ENCODE measurements at regions not wholly inside any gene's neighbourhood (a gene's known extent, or its start where the extent isn't known, plus 50 kb on each side); places are given as distances from the start of the nearest gene placed in this dataset.
"Not testable (repeated sequence)": the region's sequence is repeated elsewhere in the genome, so short reads cannot be mapped to it uniquely, and the experiment has no call there.

DNA sequence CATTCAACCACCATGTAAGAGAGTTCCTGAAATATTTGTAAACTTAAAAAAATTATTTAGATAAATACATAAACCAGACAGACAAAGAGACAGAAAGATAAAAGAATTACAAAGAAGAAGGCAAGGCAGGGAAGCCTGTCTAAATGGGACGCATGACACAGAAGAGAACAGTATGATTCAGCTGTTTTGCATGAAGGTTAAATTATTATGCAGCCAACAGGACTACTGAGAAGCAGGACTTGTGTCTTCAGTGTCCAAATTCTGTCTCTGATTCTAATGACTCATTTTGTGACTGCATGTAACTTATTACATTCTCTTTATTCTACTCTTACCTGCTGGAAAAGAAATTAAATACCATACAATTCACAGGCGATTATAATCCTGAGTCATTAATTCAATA, 340.4 kb upstream of the KCNMB2 start:
- no peak for ATAC-seq (replicated peaks in 1 of 2)
- Mint-ChIP-seq H3K36me3 (ENCODE audit: insufficient read depth in 2 of 2) (no peaks in the 10 kb centered on the region), H3K4me1 (ENCODE audit: low read depth) (no peaks in the 10 kb centered on the region)

GRCh38 chr3:178198329-178198728, 337.9 kb upstream of the KCNMB2 start:
- Mint-ChIP-seq H3K27ac (no peak overlapping the region), H3K27me3 (ENCODE audit: low read depth) (no peaks in the 10 kb centered on the region)

More for the DNA sequence above, 340.4 kb upstream of the KCNMB2 start:
- Mint-ChIP-seq H3K27ac (no peak overlapping the region), H3K9me3 (no peaks in the 10 kb centered on the region), H3K27me3 (ENCODE audit: low read depth) (no peaks in the 10 kb centered on the region), H3K4me3 (no peak overlapping the region)
- no peak for DNase-seq

DNA sequence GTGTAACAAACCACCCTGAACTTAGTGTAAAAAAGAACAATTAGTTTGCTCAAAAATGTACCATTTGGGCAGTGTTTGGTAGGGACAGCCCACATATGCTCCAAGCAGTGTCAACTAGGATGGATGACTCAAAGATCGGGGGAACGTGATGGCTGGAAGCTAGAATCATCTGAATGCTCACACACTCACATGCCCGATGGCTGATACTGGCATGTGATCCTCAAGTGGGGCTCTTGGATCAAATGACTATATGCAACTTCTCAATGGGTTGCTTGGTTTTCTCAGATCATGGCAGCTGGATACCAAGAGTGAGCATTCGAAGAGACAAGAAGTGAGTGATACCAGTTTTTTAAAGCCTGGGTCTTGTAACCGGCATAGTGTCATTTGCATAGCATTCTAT, 335.9 kb upstream of the KCNMB2 start:
- Mint-ChIP-seq H3K9me3 (no peaks in the 10 kb centered on the region), H3K4me1 (ENCODE audit: low read depth) (no peaks in the 10 kb centered on the region), H3K36me3 (ENCODE audit: insufficient read depth in 2 of 2) (no peaks in the 10 kb centered on the region), H3K4me3 (no peak overlapping the region), H3K27ac (no peak overlapping the region), H3K27me3 (ENCODE audit: low read depth) (no peaks in the 10 kb centered on the region)
- no peak for ATAC-seq (replicated peaks in 1 of 2)
- no peak for DNase-seq

More at GRCh38 chr3:178198329-178198728, 337.9 kb upstream of the KCNMB2 start:
- DNase-seq, result no peak
- Mint-ChIP-seq H3K4me3 (no peak overlapping the region), H3K36me3 (ENCODE audit: insufficient read depth in 2 of 2) (no peaks in the 10 kb centered on the region), H3K9me3 (no peaks in the 10 kb centered on the region), H3K4me1 (ENCODE audit: low read depth) (no peaks in the 10 kb centered on the region)
- no peak for ATAC-seq (replicated peaks in 1 of 2)

GRCh38 chr3:178201714-178202113, 334.5 kb upstream of the KCNMB2 start:
- Mint-ChIP-seq H3K27ac (no peak overlapping the region), H3K4me1 (ENCODE audit: low read depth) (no peaks in the 10 kb centered on the region), H3K4me3 (no peak overlapping the region), H3K27me3 (ENCODE audit: low read depth) (no peaks in the 10 kb centered on the region), H3K36me3 (ENCODE audit: insufficient read depth in 2 of 2) (no peaks in the 10 kb centered on the region), H3K9me3 (no peaks in the 10 kb centered on the region)
- ATAC-seq (replicated peaks in 1 of 2) (no peak), DNase-seq (no peak)

DNA sequence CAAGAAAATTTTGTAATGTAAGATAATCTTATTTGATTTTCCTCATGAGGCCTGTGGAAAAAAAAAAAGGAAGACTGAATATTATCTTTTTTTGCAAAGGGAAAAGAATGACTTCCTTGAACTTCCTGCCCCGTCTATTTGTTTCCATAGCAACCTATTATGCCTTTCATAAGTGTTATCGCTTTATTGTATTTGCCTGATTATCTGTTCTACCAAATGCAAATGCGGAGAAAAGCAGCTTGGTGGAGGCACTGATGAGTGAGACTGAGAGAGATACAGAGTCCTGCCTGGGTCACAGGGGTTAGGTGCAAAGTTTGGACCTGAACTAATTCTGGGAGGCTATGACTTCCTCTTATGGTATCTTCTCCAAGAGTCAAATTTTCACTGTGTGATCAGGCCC, 334.0 kb upstream of the KCNMB2 start:
- Mint-ChIP-seq H3K4me3 (no peak overlapping the region), H3K4me1 (ENCODE audit: low read depth) (no peaks in the 10 kb centered on the region), H3K27me3 (ENCODE audit: low read depth) (no peaks in the 10 kb centered on the region), H3K9me3 (no peaks in the 10 kb centered on the region), H3K27ac (no peak overlapping the region), H3K36me3 (ENCODE audit: insufficient read depth in 2 of 2) (no peaks in the 10 kb centered on the region)
- ATAC-seq (replicated peaks in 1 of 2) (no peak), DNase-seq (no peak)

DNA sequence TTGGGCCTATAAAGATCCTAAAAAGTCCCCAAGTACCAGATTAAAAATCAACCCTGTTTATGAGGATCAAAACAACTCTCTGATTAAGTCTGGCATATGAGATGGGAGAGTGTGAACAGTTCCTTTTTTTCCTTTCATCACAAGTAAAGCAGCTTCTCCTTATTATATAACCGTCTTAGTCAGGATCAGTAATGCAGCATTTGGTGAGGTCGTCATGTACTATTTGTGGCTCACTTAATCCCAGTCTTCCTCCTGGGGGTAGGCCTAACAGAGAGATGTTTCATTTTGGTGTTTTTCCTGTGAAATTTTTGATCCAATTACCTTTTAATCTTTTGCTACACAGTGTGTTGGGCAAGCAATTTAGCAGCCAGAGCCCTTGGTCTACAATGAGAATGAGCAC, 333.1 kb upstream of the KCNMB2 start:
- ATAC-seq (replicated peaks in 1 of 2), result no peak
- Mint-ChIP-seq H3K27me3 (ENCODE audit: low read depth) (no peaks in the 10 kb centered on the region), H3K9me3 (no peaks in the 10 kb centered on the region), H3K27ac (no peak overlapping the region), H3K4me3 (no peak overlapping the region), H3K4me1 (ENCODE audit: low read depth) (no peaks in the 10 kb centered on the region), H3K36me3 (ENCODE audit: insufficient read depth in 2 of 2) (no peaks in the 10 kb centered on the region)
- DNase-seq, result no peak

- ATAC-seq (replicated peaks in 1 of 2), result no peak
- no peak overlapping the region for H3K4me3 Mint-ChIP-seq
- H3K9me3 Mint-ChIP-seq, result no peaks in the 10 kb centered on the region
- no peaks in the 10 kb centered on the region for H3K27me3 Mint-ChIP-seq (ENCODE audit: low read depth)
- no peaks in the 10 kb centered on the region for H3K4me1 Mint-ChIP-seq (ENCODE audit: low read depth)
- DNase-seq, result no peak
- H3K27ac Mint-ChIP-seq, result no peak overlapping the region
- no peaks in the 10 kb centered on the region for H3K36me3 Mint-ChIP-seq (ENCODE audit: insufficient read depth in 2 of 2)
Observed at GRCh38 chr3:178203650-178204049, 332.6 kb upstream of the KCNMB2 start.

DNA sequence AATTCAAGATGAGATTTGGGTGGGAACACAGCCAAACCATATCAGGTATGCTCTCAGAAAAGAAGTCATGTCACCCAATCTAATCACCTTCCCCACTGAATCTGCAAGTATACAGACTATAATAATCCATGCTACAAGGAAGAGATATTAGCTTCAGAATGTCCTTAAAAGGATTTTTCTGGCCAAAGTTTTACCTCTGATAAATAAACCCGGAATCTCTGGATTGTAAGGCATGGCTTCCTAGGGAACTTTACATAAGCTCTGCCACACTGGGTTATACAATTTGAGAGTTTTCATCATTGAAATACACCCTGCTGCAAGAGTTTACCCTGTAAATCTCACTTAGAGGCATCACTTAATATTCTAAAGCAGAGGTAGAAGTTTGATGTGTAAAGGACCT, 330.5 kb upstream of the KCNMB2 start:
- H3K9me3 Mint-ChIP-seq, result no peaks in the 10 kb centered on the region
- ATAC-seq (replicated peaks in 1 of 2), result no peak
- H3K36me3 Mint-ChIP-seq (ENCODE audit: insufficient read depth in 2 of 2), result no peaks in the 10 kb centered on the region
- H3K4me3 Mint-ChIP-seq, result no peak overlapping the region
- H3K27me3 Mint-ChIP-seq (ENCODE audit: low read depth), result no peaks in the 10 kb centered on the region
- DNase-seq, result no peak
- H3K27ac Mint-ChIP-seq, result no peak overlapping the region
- H3K4me1 Mint-ChIP-seq (ENCODE audit: low read depth), result no peaks in the 10 kb centered on the region

DNA sequence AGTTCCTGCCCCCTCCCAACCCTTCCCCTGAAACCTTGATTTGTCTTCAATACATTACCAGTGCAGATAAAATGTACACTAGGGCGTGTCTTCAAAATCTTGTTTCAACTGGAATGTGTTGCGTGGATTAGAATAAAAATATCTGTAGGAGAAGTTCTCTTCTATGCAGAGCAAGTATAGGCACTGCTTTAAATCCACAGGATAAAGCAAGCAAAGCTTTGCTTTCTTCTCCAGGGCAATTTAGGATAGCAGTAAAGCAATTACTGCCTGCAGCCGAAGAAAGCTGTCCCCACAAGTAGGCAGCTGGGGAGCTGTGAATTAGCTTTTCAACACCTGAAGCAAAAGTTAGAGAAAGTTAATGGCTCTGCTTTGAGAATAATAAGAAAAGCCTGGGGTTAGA, 329.7 kb upstream of the KCNMB2 start:
- Mint-ChIP-seq H3K9me3 (no peaks in the 10 kb centered on the region), H3K36me3 (ENCODE audit: insufficient read depth in 2 of 2) (no peaks in the 10 kb centered on the region), H3K4me3 (no peak overlapping the region), H3K4me1 (ENCODE audit: low read depth) (no peaks in the 10 kb centered on the region), H3K27me3 (ENCODE audit: low read depth) (no peaks in the 10 kb centered on the region), H3K27ac (no peak overlapping the region)
- no peak for ATAC-seq (replicated peaks in 1 of 2)
- DNase-seq, result no peak

GRCh38 chr3:178207161-178207560, 329.1 kb upstream of the KCNMB2 start:
- H3K9me3 Mint-ChIP-seq; H3K4me3 Mint-ChIP-seq; H3K4me1 Mint-ChIP-seq (ENCODE audit: low read depth); H3K36me3 Mint-ChIP-seq (ENCODE audit: insufficient read depth in 2 of 2); H3K27me3 Mint-ChIP-seq (ENCODE audit: low read depth); H3K27ac Mint-ChIP-seq; ATAC-seq (replicated peaks in 1 of 2); DNase-seq: not testable (repeated sequence)

DNA sequence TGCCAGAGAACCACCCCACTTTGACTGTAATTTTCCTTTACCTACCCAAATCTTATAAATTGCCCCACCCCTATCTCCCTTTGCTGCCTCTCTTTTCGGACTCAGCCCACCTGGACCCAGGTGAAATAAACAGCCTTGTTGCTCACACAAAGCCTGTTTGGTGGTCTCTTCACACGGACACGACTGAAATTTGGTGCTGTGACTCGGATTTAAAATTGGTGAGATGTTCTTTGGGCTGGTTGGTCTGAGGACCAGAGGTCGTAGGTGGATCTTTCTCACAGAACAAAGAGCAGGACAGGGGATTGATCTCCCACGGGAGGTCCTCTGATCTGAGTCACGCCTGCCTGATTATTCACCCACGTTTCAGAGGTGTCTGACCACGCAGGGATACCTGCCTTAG, 328.6 kb upstream of the KCNMB2 start:
- not testable (repeated sequence) for H3K4me1 Mint-ChIP-seq (ENCODE audit: low read depth); DNase-seq; H3K27ac Mint-ChIP-seq; H3K36me3 Mint-ChIP-seq (ENCODE audit: insufficient read depth in 2 of 2); H3K9me3 Mint-ChIP-seq; ATAC-seq (replicated peaks in 1 of 2); H3K27me3 Mint-ChIP-seq (ENCODE audit: low read depth); H3K4me3 Mint-ChIP-seq

- H3K4me1 Mint-ChIP-seq (ENCODE audit: low read depth); ATAC-seq (replicated peaks in 1 of 2); H3K36me3 Mint-ChIP-seq (ENCODE audit: insufficient read depth in 2 of 2); H3K9me3 Mint-ChIP-seq; DNase-seq; H3K27ac Mint-ChIP-seq; H3K27me3 Mint-ChIP-seq (ENCODE audit: low read depth); H3K4me3 Mint-ChIP-seq: not testable (repeated sequence)
Observed at GRCh38 chr3:178209116-178209515, 327.1 kb upstream of the KCNMB2 start.

- ATAC-seq (replicated peaks in 1 of 2); H3K27me3 Mint-ChIP-seq (ENCODE audit: low read depth): not testable (repeated sequence)
Observed at GRCh38 chr3:178209618-178210017, 326.6 kb upstream of the KCNMB2 start.

DNA sequence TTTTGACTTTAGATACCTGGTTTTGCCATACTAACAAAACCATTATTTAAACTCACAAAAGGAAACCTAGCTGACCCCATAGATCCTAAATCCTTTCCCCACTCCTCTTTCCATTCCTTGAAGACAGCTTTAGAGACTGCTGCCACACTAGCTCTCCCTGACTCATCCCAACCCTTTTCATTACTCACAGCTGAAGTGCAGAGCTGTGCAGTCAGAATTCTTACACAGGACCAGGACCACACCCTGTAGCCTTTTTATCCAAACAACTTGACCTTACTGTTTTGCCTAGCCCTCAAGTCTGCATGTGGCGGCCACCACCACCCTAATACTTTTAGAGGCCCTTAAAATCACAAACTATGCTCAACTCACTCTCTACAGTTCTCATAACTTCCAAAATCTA, 325.1 kb upstream of the KCNMB2 start:
- not testable (repeated sequence) for H3K4me3 Mint-ChIP-seq; ATAC-seq (replicated peaks in 1 of 2); H3K36me3 Mint-ChIP-seq (ENCODE audit: insufficient read depth in 2 of 2); H3K27ac Mint-ChIP-seq; H3K4me1 Mint-ChIP-seq (ENCODE audit: low read depth); DNase-seq; H3K9me3 Mint-ChIP-seq; H3K27me3 Mint-ChIP-seq (ENCODE audit: low read depth)

More at GRCh38 chr3:178209618-178210017, 326.6 kb upstream of the KCNMB2 start:
- not testable (repeated sequence) for H3K27ac Mint-ChIP-seq; H3K4me3 Mint-ChIP-seq; H3K4me1 Mint-ChIP-seq (ENCODE audit: low read depth); H3K36me3 Mint-ChIP-seq (ENCODE audit: insufficient read depth in 2 of 2); H3K9me3 Mint-ChIP-seq; DNase-seq

All from activated T-cell treated with anti-CD3 and anti-CD28 coated beads, Interleukin-2, amount 50 U/mL, for 72 hours (primary cell).